ENCODE measurements at regions not wholly inside any gene's neighbourhood (a gene's known extent, or its start where the extent isn't known, plus 50 kb on each side); places are given as distances from the start of the nearest gene placed in this dataset.

DNA sequence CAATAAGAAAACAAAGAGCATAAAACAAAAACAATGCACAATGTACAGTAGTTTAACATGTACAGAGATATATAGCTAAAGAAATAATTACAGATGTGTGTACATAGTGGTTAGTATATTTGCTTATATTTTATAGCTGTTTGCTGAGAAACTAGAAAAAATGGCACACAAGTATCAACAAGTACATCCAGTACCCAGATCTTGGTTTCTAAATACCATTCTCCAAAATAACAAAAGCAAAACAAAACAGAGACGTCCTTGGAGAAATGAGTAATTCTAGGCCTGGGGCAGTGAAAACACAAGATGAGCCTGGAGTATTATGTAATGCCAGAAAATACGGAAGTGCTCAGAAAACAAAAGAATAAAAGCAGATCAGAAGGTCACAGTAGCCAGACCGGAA lies 189.6 kb downstream of the TMEM47 start:
- TF ChIP-seq EZH2phosphoT487 (IDR thresholded peaks at IDR 0.05; ENCODE audit: borderline replicate concordance, low read length) = no peak
- TF ChIP-seq, protein P1, sequence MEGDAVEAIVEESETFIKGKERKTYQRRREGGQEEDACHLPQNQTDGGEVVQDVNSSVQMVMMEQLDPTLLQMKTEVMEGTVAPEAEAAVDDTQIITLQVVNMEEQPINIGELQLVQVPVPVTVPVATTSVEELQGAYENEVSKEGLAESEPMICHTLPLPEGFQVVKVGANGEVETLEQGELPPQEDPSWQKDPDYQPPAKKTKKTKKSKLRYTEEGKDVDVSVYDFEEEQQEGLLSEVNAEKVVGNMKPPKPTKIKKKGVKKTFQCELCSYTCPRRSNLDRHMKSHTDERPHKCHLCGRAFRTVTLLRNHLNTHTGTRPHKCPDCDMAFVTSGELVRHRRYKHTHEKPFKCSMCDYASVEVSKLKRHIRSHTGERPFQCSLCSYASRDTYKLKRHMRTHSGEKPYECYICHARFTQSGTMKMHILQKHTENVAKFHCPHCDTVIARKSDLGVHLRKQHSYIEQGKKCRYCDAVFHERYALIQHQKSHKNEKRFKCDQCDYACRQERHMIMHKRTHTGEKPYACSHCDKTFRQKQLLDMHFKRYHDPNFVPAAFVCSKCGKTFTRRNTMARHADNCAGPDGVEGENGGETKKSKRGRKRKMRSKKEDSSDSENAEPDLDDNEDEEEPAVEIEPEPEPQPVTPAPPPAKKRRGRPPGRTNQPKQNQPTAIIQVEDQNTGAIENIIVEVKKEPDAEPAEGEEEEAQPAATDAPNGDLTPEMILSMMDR (IDR thresholded peaks at IDR 0.05; ENCODE audit: low read depth, low read length, poor library complexity, severe bottlenecking) = no peak
